DOHH2 (cell line): ENCODE measurements at regions not wholly inside any gene's neighbourhood (a gene's known extent, or its start where the extent isn't known, plus 50 kb on each side); places are given as distances from the start of the nearest gene placed in this dataset.
"Not testable (repeated sequence)": the region's sequence is repeated elsewhere in the genome, so short reads cannot be mapped to it uniquely, and the experiment has no call there.

Experiments
- H3F3A ChIP-seq: fragments of 200-600 bp; sonication (generic), shearing (Covaris generic); 2 replicates; pipeline ENCODE4 v1.6.0; 2016; ENCODE audit warnings: antibody characterized with exemption, mild to moderate bottlenecking; ENCODE audit not compliant: control insufficient read depth, insufficient read depth
- H3K27ac ChIP-seq: fragments of 200-600 bp; sonication (generic); 2 replicates; pipeline ENCODE4 v1.5.1; 2014; ENCODE audit warnings: low read depth, mild to moderate bottlenecking, low read length, moderate library complexity
- H3K27me3 ChIP-seq: fragments of 200-600 bp; sonication (generic); 2 replicates; pipeline ENCODE4 v1.6.1; 2014; ENCODE audit warnings: mild to moderate bottlenecking, low read length, mixed read lengths; ENCODE audit not compliant: control insufficient read depth
- H3K36me3 ChIP-seq: fragments of 200-600 bp; sonication (generic); 2 replicates; pipeline ENCODE4 v1.6.1; 2014; ENCODE audit warnings: mild to moderate bottlenecking, low read length, moderate library complexity, mixed read lengths; ENCODE audit not compliant: control insufficient read depth
- H3K4me1 ChIP-seq: fragments of 200-600 bp; sonication (generic); 2 replicates; pipeline ENCODE4 v1.6.1; 2014; ENCODE audit warnings: mild to moderate bottlenecking, low read length, mixed read lengths; ENCODE audit not compliant: control insufficient read depth
- H3K4me2 ChIP-seq: fragments of 200-600 bp; sonication (generic); 2 replicates; pipeline ENCODE4 v1.6.0; 2014; ENCODE audit warnings: mild to moderate bottlenecking, low read length, moderate library complexity
- H3K4me3 ChIP-seq: fragments of 200-600 bp; sonication (generic); 2 replicates; pipeline ENCODE4 v1.5.1; 2014; ENCODE audit warnings: mild to moderate bottlenecking, low read length, mixed read lengths
- H3K79me2 ChIP-seq: fragments of 200-600 bp; sonication (generic); 2 replicates; pipeline ENCODE4 v1.6.1; 2014; ENCODE audit warnings: mild to moderate bottlenecking, low read length, mixed read lengths; ENCODE audit not compliant: control insufficient read depth
- H3K9me2 ChIP-seq: fragments of 200-600 bp; sonication (generic); replicated peaks from 2 replicates; pipeline ENCODE4 v1.6.1; 2014; ENCODE audit warnings: mild to moderate bottlenecking, low read length, mixed read lengths; ENCODE audit not compliant: control insufficient read depth
- H3K9me3 ChIP-seq: fragments of 200-600 bp; sonication (generic); 2 replicates; pipeline ENCODE4 v1.6.1; 2014; ENCODE audit warnings: antibody characterized with exemption, low read length, mixed read lengths; ENCODE audit not compliant: control insufficient read depth, insufficient read depth
- H4K20me1 ChIP-seq: fragments of 200-600 bp; sonication (generic); 2 replicates; pipeline ENCODE4 v1.6.0; 2014; ENCODE audit warnings: low read depth, mild to moderate bottlenecking, antibody characterized with exemption, low read length, moderate library complexity; ENCODE audit not compliant: control insufficient read depth, insufficient read depth
- EZH2phosphoT487 ChIP-seq: fragments of 200-600 bp; sonication (generic); IDR thresholded peaks from 2 replicates; pipeline ENCODE4 v1.6.1; 2017; ENCODE audit warnings: borderline replicate concordance, mild to moderate bottlenecking, antibody characterized with exemption, low read length, moderate library complexity, mixed read lengths
- TF ChIP-seq, protein P1 (sequence below): fragments of 200-600 bp; sonication (generic); IDR thresholded peaks from one replicate; pipeline ENCODE4 v1.5.1; 2014; ENCODE audit warnings: antibody characterized with exemption, mild to moderate bottlenecking, low read depth, low read length; ENCODE audit not compliant: poor library complexity, severe bottlenecking

DNA sequence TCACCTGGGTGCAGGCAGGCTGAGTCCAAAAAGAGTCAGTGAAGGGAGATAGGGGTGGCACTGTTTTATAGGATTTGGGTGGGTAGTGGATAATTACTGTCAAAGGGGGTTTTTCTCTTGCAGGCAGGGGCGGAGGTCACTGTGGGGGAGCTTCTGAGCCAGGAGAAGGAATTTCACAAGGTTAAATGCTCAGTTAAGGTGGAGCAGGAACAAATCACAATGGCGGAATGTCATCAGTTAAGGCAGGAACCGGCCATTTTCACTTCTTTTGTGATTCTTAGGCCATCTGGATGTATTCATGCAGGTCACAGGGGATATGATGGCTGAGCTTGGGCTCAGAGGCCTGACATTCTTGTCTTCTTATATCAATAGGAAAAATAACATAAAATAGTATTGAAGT, 69.7 kb upstream of the SIRPG start:
- H3K9me3 ChIP-seq, H3F3A ChIP-seq, H4K20me1 ChIP-seq, H3K9me2 ChIP-seq, H3K27me3 ChIP-seq, H3K79me2 ChIP-seq, H3K4me1 ChIP-seq, H3K27ac ChIP-seq, H3K4me2 ChIP-seq, H3K36me3 ChIP-seq, H3K4me3 ChIP-seq: not testable (repeated sequence)

DNA sequence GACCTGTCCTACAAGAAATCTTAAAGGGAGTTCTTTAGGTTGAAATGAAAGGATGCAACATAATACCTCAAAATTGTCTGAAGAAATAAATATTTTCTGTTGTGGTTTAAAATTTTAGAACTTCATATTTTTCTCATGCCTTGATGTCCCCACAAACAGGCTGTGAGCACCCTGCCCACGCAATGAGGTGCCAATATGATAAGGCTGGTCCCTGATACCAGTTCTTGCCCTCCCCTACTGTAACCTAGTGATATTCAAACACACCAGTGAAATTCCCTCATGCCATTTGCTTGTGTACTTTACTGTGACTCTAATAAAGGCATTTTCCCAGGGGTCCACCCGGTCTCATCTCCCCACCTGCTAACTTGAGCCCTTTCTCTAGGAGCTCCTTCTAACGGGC, 67.3 kb upstream of the SIRPG start:
- H3K27me3 ChIP-seq, result peaks cover 8% of the 10 kb centered on the region
- no peaks in the 10 kb centered on the region for H3K9me2 ChIP-seq
- H3F3A ChIP-seq, result no peaks in the 10 kb centered on the region
- no peaks in the 10 kb centered on the region for H3K9me3 ChIP-seq
- no peak overlapping the region for H3K27ac ChIP-seq
- H3K4me3 ChIP-seq, result no peak overlapping the region
- H4K20me1 ChIP-seq, result no peaks in the 10 kb centered on the region
- H3K4me1 ChIP-seq, result no peaks in the 10 kb centered on the region
- no peaks in the 10 kb centered on the region for H3K79me2 ChIP-seq
- no peaks in the 10 kb centered on the region for H3K36me3 ChIP-seq
- no peak overlapping the region for H3K4me2 ChIP-seq
- TF ChIP-seq, protein P1, sequence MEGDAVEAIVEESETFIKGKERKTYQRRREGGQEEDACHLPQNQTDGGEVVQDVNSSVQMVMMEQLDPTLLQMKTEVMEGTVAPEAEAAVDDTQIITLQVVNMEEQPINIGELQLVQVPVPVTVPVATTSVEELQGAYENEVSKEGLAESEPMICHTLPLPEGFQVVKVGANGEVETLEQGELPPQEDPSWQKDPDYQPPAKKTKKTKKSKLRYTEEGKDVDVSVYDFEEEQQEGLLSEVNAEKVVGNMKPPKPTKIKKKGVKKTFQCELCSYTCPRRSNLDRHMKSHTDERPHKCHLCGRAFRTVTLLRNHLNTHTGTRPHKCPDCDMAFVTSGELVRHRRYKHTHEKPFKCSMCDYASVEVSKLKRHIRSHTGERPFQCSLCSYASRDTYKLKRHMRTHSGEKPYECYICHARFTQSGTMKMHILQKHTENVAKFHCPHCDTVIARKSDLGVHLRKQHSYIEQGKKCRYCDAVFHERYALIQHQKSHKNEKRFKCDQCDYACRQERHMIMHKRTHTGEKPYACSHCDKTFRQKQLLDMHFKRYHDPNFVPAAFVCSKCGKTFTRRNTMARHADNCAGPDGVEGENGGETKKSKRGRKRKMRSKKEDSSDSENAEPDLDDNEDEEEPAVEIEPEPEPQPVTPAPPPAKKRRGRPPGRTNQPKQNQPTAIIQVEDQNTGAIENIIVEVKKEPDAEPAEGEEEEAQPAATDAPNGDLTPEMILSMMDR, result no peak
- no peak for TF ChIP-seq EZH2phosphoT487

DNA sequence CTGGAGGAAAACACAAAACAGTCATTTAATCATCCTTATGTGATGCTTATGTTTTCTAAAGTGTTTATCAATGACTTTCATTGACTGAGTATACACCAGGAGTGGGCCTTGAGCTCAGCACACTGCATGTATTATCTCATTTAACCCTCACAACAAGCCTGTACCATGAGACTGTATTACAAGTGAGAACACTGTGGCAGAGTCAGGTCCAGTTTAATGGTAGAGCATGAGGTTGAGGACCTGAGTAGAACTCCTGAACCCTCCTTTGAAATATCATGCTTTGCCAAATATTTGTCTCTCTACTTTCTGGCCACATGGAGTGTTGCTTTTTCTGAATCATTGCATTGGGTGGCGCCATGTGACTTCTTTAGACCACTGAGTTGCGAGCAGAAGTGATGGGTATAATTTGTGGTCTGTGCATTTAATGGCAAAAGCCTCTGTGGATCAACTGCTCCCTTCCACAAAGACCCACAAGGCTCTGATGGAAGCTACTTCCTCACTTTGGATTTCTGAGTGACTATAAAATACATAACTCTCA, 65.0 kb upstream of the SIRPG start:
- H3K4me3 ChIP-seq, result no peak overlapping the region
- H3K27me3 ChIP-seq, result peaks cover 18% of the 10 kb centered on the region
- H3K79me2 ChIP-seq, result no peaks in the 10 kb centered on the region
- no peaks in the 10 kb centered on the region for H3K36me3 ChIP-seq
- no peaks in the 10 kb centered on the region for H3K9me2 ChIP-seq
- H3K27ac ChIP-seq, result no peak overlapping the region
- H3F3A ChIP-seq, result no peaks in the 10 kb centered on the region
- no peaks in the 10 kb centered on the region for H3K9me3 ChIP-seq
- H3K4me2 ChIP-seq, result no peak overlapping the region
- no peaks in the 10 kb centered on the region for H4K20me1 ChIP-seq
- no peak for TF ChIP-seq EZH2phosphoT487
- TF ChIP-seq, protein P1, result no peak
- H3K4me1 ChIP-seq, result no peaks in the 10 kb centered on the region

DNA sequence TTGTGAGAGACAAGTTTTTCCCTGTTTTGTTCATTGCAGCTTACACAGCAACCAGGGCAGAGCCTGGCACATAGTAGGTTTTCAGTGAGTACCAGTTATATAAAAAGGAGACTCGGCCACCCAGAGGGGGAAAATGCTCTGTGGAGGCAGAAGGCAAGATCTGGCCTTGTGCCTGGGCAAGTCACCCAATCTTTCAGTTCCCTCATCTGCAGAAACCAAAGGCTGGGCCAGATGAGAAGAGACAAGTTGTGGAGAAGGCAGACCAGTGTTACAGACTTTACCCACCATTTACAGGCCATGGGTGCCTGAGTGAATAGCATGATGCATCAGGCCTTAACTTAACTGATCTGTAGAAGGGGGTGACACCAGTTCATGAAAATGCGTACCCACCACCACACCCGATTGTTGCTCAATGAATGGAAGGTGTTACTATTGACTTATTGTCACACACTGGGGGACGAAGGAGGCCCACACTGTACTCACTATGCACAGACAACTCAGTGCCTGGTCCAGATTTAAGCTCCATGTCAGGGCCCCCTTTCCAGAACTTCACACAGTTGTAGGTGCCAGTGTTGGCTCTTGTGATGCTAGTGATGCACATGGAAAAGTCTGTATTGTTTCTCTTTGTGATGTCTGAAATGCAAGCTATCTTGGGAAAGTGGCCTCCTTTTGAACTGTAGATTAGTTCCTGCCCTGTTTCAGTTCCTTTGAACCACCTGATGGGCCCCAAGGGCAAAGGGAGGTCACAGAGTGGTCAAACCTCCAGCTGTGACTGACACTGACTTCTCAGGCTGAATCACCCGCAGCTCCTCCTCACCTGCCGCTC, 64.3 kb upstream of the SIRPG start:
- Histone ChIP-seq H3K4me2 (no peak overlapping the region), H3K79me2 (no peaks in the 10 kb centered on the region), H4K20me1 (no peaks in the 10 kb centered on the region), H3K4me3 (no peak overlapping the region), H3K27me3 (peaks cover 20% of the 10 kb centered on the region), H3F3A (no peaks in the 10 kb centered on the region), H3K9me2 (no peaks in the 10 kb centered on the region), H3K4me1 (no peaks in the 10 kb centered on the region), H3K27ac (no peak overlapping the region), H3K36me3 (no peaks in the 10 kb centered on the region), H3K9me3 (no peaks in the 10 kb centered on the region)
- TF ChIP-seq, protein P1, result no peak
- TF ChIP-seq EZH2phosphoT487, result no peak
